ENCODE measurements at regions not wholly inside any gene's neighbourhood (a gene's known extent, or its start where the extent isn't known, plus 50 kb on each side); places are given as distances from the start of the nearest gene placed in this dataset.

- no peak for DNase-seq
Observed at GRCh38 chr13:80605716-80606115, 264.8 kb upstream of the SPRY2 start.

DNA sequence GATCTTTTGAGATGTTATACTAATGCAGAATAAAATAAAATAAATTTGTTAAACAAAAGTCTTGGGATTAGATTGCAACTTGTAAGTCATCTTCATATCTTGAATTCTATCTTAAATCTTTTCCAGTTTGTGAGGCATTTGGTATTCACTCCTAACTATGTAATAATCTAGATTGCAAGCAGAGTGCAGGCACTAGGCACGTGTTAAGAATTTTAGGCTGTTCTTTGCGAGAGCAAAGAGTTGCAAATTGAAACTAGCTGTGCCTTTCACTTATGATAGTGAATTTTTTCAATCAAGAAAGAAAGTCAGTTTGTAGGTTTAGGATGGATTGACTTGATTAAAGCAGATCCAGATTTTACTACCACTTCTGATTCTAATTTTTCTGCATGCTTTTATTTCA lies 264.1 kb upstream of the SPRY2 start:
- DNase-seq = peak; percentile 10

- peak; percentile 79 for DNase-seq
Observed at GRCh38 chr13:80604098-80604497, 263.2 kb upstream of the SPRY2 start.

DNA sequence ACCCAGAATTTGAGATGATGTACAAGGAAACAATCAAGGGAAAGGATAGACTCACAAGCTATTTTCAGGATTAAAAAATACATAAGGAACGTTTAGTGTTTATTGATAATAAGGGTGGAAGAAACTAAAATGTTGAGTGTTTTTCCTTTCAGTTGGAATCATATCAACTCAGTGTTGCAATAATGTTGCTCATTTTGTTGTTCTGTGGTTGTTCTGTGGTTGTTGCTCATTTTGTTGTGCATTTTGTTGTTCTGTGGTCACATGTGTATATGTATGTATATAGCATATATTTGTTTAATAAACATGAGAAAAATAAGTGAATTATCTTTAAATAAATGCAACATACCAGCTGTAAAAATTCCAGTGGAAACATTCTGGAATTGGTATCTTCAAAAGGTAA lies 262.4 kb upstream of the SPRY2 start:
- no peak for DNase-seq

GRCh38 chr13:80599765-80600164 lies 258.8 kb upstream of the SPRY2 start:
- no peak for DNase-seq

- DNase-seq = no peak
Observed at GRCh38 chr13:80598189-80598588, 257.3 kb upstream of the SPRY2 start.

DNA sequence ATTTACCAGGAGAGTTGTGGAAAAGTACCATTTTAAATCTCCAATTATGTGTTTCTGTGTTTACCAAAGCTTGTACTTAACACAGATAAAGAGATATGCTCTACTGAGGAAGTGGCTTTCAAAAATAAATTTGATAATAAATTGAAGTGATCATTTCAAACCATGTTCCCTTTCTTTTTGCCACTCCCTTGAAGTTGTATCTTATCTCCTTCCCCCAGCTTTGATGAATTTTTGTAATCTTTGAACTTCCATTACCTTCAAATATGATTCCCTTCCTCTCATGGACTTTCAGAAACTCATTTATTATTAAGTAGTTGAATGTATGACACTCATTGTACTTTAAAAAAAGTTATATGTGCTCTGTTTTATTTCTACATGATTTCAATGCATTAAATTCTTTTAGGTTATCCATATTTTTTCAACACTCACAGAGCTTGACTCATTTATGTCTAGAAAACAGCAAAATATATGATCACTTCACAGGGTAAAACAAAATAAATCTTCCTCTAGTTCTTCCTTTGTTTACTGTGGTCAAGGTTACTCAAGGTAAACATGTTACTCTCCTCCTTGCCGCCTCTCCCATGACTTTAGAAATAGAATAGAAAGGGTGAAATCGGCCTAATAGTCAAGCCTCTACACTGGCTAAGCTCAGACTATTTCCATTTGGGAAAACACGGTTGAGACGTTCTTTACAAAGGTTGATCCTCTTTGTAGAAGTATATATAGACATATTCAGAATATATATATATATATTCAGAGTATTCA lies 251.2 kb upstream of the SPRY2 start:
- peak; percentile 74 for DNase-seq

- peak; percentile 15 for DNase-seq
Observed at GRCh38 chr13:80590551-80590950, 249.6 kb upstream of the SPRY2 start.

DNA sequence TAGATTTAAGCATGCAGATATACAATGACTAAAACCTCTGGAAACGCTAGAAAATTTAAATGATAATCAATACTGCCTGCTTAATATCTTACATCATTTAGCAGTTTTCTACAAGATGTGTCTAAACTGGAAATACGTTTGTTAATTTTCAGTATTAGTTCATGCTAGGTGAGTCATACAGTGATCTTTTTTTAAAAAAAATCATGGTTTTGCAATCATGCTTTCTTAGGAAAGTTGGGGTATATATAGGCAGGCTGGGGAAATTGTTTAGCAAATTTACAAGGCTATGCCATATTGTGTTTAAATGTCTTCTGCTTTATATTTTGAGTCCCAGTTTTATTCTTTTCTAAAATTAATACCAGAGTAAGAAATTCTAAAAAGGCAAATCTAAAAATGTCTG lies 245.4 kb upstream of the SPRY2 start:
- DNase-seq = no peak

- no peak for DNase-seq
Observed at GRCh38 chr13:80585531-80585930, 244.6 kb upstream of the SPRY2 start.

DNA sequence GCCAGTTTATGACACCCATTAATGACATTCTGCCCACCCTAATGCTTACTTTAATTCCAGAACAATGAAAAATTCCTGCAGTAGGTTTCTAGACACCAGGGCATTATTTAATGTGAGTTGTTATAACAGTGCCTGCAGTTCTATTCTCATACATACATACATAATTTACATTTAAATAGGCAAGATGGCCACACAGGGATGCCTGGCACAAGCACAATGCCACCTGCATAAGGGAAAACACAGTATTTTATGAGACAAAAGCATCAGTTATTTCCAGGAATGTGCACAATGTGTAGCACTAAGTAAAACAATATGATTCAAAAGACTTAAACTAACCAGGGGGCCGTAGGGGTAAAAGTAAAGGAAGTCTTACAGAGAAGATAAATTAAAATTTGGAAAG lies 243.9 kb upstream of the SPRY2 start:
- no peak for DNase-seq

- no peak for DNase-seq
Observed at GRCh38 chr13:80584306-80584705, 243.4 kb upstream of the SPRY2 start.

DNA sequence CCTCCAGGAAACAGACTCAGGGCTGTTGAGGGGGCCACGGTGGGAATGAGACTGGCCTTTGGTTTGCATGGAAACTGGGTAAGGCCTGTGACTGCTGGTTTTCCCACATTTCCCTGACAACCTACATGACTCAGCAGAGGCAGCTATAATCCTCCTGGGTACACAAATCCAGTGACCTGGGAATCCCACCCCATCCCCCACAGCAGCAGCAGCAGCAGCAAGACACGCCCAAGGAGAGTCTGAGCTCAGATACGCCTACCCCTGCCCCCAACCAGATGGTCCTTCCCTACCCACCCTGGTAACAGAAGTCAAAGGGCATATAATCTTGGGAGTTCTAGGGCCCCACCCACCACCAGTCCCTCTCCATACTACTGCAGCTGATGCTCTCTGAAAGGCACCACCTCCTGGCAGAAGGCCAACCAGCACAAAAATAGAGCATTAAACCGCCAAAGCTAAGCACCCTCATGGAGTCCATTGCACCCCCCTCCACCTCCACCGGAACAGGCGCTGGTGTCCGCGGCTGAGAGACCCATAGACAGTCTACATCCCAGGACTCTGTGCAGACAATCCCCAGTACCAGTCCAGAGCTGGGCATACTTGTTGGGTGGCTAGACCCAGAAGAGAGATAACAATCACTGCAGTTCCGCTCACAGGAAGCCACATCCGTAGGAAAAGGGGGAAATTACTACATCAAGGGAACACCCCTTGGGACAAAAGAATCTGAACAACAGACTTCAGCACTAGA lies 237.2 kb upstream of the SPRY2 start:
- DNase-seq = no peak

GRCh38 chr13:80577285-80577684 lies 236.4 kb upstream of the SPRY2 start:
- no peak for DNase-seq

- DNase-seq = no peak
Observed at GRCh38 chr13:80574113-80574850, 233.4 kb upstream of the SPRY2 start.

DNA sequence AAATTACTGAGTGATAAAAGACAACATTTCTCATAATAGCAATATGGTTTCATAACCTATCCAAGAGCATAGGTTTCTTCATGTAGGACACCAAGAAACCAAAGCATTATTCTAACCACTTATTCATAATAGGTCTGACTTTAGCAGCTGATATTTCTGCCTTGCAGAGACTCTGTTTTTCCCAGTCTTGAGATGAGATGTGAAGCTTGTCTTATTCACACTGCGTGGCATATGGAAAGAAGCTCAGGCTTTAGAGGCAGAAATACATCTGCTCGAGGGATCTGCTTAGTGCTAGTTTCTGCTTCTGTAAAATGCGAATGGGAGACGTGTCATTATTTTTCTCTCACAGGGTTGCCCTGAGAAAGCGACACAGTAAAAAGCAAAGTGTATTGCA lies 232.0 kb upstream of the SPRY2 start:
- DNase-seq = no peak

DNA sequence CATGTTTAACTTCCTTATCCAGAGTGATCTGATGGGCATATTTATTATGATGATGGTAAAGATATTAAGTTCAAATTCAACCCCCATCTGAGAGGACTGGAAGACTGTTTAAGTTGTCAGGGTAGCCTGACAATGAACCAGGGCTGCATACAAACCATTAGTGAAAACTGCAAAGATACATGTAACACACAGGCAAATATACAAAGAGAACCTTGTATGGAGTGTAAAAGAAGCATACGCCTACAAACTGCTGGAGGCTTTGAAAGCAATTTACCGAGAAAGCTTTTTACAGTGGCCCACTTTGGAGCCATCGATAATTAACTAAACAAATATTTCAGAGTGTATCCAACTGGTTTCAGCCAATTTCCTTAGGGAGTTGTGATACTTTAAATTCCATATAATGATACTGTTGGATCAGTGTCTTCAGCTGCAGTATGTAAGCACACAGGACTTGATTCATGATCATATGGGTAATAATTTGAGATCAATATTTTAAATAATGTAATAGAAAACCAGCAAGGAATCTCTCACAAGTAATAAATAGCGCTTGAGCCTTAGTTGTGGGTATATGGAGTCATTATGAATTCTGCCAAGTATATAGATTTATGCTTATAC lies 231.5 kb upstream of the SPRY2 start:
- no peak for DNase-seq

- DNase-seq = no peak
Observed at GRCh38 chr13:80571346-80572307, 230.7 kb upstream of the SPRY2 start.

DNA sequence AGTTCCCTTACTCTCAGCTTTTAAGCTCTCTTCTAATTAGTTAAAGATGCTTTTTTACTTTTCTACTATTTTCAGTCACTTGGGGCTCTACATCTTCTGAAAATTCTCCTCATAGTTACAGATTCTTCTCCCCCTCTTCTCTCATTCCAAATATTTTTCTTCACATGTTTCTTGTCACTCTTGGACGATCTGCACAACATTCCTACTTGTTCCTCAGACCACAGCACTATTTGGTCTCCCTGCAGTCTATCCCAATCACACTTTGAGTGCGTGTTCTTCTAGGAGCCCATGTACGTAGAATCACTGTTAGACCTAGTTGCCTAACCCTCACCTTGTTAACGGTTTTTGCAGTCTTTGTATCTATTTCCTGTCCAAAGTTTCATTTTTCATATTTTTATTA lies 222.5 kb upstream of the SPRY2 start:
- DNase-seq = no peak

DNA sequence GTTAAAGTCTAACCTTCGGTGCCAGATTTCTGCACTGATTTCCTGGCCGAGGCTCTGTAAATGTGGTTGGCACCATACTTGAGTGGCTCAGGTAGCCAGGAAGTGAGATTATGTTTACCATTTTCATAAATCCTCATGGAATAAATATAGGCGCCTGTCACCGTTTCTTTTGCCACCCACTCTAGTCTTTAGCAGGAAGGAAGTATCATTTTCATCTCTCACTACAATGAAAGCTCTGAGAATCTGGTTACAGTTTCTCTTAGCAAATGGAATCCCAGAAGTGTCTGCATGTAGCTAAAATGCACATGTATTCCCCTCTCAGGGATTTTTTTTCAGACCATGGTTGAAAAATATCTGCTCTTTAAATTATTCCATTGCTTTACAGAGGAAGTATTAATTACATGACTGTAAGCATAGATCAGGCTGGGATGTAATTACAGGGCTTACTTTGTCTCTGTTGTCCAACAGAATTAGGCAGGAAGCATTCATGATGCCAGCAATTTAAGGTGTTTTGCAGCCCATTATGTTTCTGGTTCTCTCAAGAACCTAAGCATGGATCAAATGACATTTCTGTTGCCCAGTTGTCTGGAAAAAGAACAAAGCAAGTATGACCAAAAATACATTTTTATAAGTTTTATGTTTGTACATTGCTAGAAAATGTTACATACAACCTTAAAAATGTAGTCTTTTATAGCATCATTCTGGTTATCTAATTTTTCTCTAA lies 221.7 kb upstream of the SPRY2 start:
- no peak for DNase-seq

- no peak for DNase-seq
Observed at GRCh38 chr13:80560609-80561008, 219.7 kb upstream of the SPRY2 start.

DNA sequence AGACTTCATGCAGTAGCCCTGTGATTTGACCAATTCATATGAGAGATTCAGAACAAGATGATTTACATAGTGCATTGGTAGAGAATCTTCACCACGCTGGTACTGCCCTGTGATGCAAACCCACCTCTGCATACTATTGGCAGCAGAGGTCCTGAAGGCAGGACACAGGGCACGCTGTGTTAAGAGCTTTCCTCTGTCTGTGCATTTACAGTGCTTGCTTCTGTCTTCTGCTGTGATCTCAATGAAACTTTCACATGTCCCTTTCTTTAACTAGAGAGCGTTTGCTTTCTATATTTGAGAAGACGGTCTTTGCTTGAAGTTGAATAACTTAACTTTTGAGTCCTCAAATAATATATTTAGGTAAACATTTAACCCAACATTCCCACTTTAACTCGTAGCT lies 219.0 kb upstream of the SPRY2 start:
- no peak for DNase-seq

All from OCI-M1 (cell line).